Neuronal stem cell (in vitro differentiated cells): ENCODE measurements at regions not wholly inside any gene's neighbourhood (a gene's known extent, or its start where the extent isn't known, plus 50 kb on each side); places are given as distances from the start of the nearest gene placed in this dataset.

Source experiments
- DNase-seq: peaks from one replicate; pipeline ENCODE4 v3.0.0-alpha.2; 2013; ENCODE audit warnings: low spot score
- H2AFZ ChIP-seq: one replicate; pipeline ENCODE4 v1.6.1; 2013; ENCODE audit warnings: mild to moderate bottlenecking, low read length, inconsistent platforms
- H2AK5ac ChIP-seq: 2 replicates; pipeline ENCODE4 v1.6.1; 2013; ENCODE audit warnings: low read depth, mild to moderate bottlenecking, inconsistent platforms, low read length, moderate library complexity, mixed read lengths
- H2BK120ac ChIP-seq: 2 replicates; pipeline ENCODE4 v1.6.1; 2013; ENCODE audit warnings: low read depth, mild to moderate bottlenecking, inconsistent platforms, low read length, moderate library complexity, mixed read lengths
- H2BK12ac ChIP-seq: one replicate; pipeline ENCODE4 v1.6.1; 2013; ENCODE audit warnings: low read length, inconsistent platforms
- H2BK15ac ChIP-seq: 2 replicates; pipeline ENCODE4 v1.6.1; 2013; ENCODE audit warnings: mild to moderate bottlenecking, low read length, inconsistent platforms, mixed read lengths
- H2BK5ac ChIP-seq: one replicate; pipeline ENCODE4 v1.6.1; 2013; ENCODE audit warnings: inconsistent platforms, mild to moderate bottlenecking, low read length, moderate library complexity
- H3K14ac ChIP-seq: one replicate; pipeline ENCODE4 v1.6.1; 2013; ENCODE audit warnings: low read length, inconsistent platforms
- H3K18ac ChIP-seq: 2 replicates; pipeline ENCODE4 v1.6.1; 2013; ENCODE audit warnings: low read length, inconsistent platforms
- H3K23ac ChIP-seq: 2 replicates; pipeline ENCODE4 v1.6.1; 2013; ENCODE audit warnings: low read depth, mild to moderate bottlenecking, mixed read lengths, low read length, inconsistent platforms; ENCODE audit not compliant: poor library complexity
- H3K27ac ChIP-seq: replicated peaks from 3 replicates; pipeline ENCODE4 v1.5.1; 2013; ENCODE audit warnings: low read length, inconsistent platforms
- H3K27me3 ChIP-seq, 3 experiments: 2 replicates each; pipeline ENCODE4 v1.6.1; 2013; ENCODE audit warnings: low read length in 3 of 3, mild to moderate bottlenecking in 2 of 3, inconsistent platforms in 1 of 3, low read depth in 1 of 3, mixed read lengths in 1 of 3, moderate library complexity in 1 of 3; ENCODE audit not compliant: control insufficient read depth in 3 of 3, insufficient read depth in 3 of 3
- H3K36me3 ChIP-seq, 2 donors: replicated peaks in 1 of 2; 2 replicates each; pipeline ENCODE4 v1.6.1; 2013; ENCODE audit warnings: low read length in 2 of 2; ENCODE audit not compliant: control insufficient read depth in 2 of 2, insufficient read depth in 2 of 2
- H3K4ac ChIP-seq: 2 replicates; pipeline ENCODE4 v1.6.1; 2013; ENCODE audit warnings: inconsistent platforms, mild to moderate bottlenecking, low read length, moderate library complexity
- H3K4me1 ChIP-seq, 2 donors: 1 replicate in 1 of 2; 2 replicates in 1 of 2; pipeline ENCODE4 v1.6.1; 2013; ENCODE audit warnings: low read length in 2 of 2, low read depth in 1 of 2; ENCODE audit not compliant: control insufficient read depth in 2 of 2, insufficient read depth in 1 of 2
- H3K4me2 ChIP-seq: one replicate; pipeline ENCODE4 v1.6.1; 2013; ENCODE audit warnings: mild to moderate bottlenecking, low read length, inconsistent platforms; ENCODE audit not compliant: insufficient read depth, poor library complexity, severe bottlenecking
- H3K4me3 ChIP-seq, 2 donors: 2 replicates each; pipeline ENCODE4 v1.5.1; 2013; ENCODE audit warnings: low read length in 2 of 2, mild to moderate bottlenecking in 2 of 2, inconsistent platforms in 1 of 2, moderate library complexity in 1 of 2
- H3K79me1 ChIP-seq: one replicate; pipeline ENCODE4 v1.6.1; 2013; ENCODE audit warnings: low read depth, mild to moderate bottlenecking, inconsistent platforms, low read length, moderate library complexity
- H3K9ac ChIP-seq: one replicate; pipeline ENCODE4 v1.6.1; 2013; ENCODE audit warnings: mild to moderate bottlenecking, low read depth, low read length, inconsistent platforms; ENCODE audit not compliant: poor library complexity
- H3K9me3 ChIP-seq, 2 donors: replicated peaks in 1 of 2; 2 replicates each; pipeline versions ENCODE3 to v1.6.1; 2013; ENCODE audit warnings: low read length in 2 of 2, mild to moderate bottlenecking in 2 of 2, inconsistent platforms in 1 of 2, low read depth in 1 of 2, mixed read lengths in 1 of 2, moderate library complexity in 1 of 2; ENCODE audit not compliant: control insufficient read depth in 2 of 2, insufficient read depth in 1 of 2
- H4K8ac ChIP-seq: one replicate; pipeline ENCODE4 v1.6.1; 2013; ENCODE audit warnings: low read depth, mild to moderate bottlenecking, inconsistent platforms, low read length, moderate library complexity
- H4K91ac ChIP-seq: one replicate; pipeline ENCODE4 v1.6.1; 2013; ENCODE audit warnings: low read length, low read depth, mild to moderate bottlenecking, inconsistent platforms; ENCODE audit not compliant: poor library complexity
- WGBS, 2 donors: extraction: QIAGEN DNeasy Blood & Tissue Kit; methylation state at CpG; one replicate each; pipeline ENCODE4 v1.1.7; 2013; ENCODE audit warnings: missing lambda C conversion rate in 2 of 2, mixed read lengths in 1 of 2; ENCODE audit not compliant: insufficient read length in 2 of 2, insufficient replicate concordance in 1 of 2; ENCODE audit errors: extremely low coverage in 2 of 2; 5-methylcytosine and 5-hydroxymethylcytosine counted together

- no peak for DNase-seq
- H4K8ac ChIP-seq: no peak overlapping the region
- H2BK5ac ChIP-seq: no peak overlapping the region
- peaks cover 3 to 6% of the 10 kb centered on the region in 2 donors for H3K4me1 ChIP-seq
- H3K18ac ChIP-seq: no peak overlapping the region
- no peak overlapping the region for H2BK15ac ChIP-seq
- no peak overlapping the region for H3K23ac ChIP-seq
- no peak overlapping the region for H3K4me2 ChIP-seq
- no peaks in the 10 kb centered on the region for H3K79me1 ChIP-seq
- no peaks in the 10 kb centered on the region for H3K27me3 ChIP-seq
- no peaks in the 10 kb centered on the region for H3K36me3 ChIP-seq
- no peak overlapping the region for H3K9ac ChIP-seq
- H2BK12ac ChIP-seq: no peak overlapping the region
- H4K91ac ChIP-seq: no peak overlapping the region
- no peak overlapping the region for H3K27ac ChIP-seq
- no peak overlapping the region for H3K4me3 ChIP-seq
- WGBS, 2 donors: no CpG with 5 or more reads among the region's 2 CpGs
- no peak overlapping the region for H3K14ac ChIP-seq
- H3K4ac ChIP-seq: no peak overlapping the region
- H2AK5ac ChIP-seq: no peak overlapping the region
- no peak overlapping the region for H2AFZ ChIP-seq
- H2BK120ac ChIP-seq: no peak overlapping the region
- peaks cover 8 to 22% of the 10 kb centered on the region in 2 donors for H3K9me3 ChIP-seq
Measured at GRCh38 chr5:82832445-82832844, 244.7 kb downstream of the TMEM167A start.

- H2BK5ac ChIP-seq: no peak overlapping the region
- H3K27ac ChIP-seq: no peak overlapping the region
- DNase-seq: no peak
- no peak overlapping the region for H2BK15ac ChIP-seq
- no peaks in the 10 kb centered on the region for H3K27me3 ChIP-seq
- H3K4me3 ChIP-seq: no peak overlapping the region
- H3K79me1 ChIP-seq: no peaks in the 10 kb centered on the region
- no peak overlapping the region for H2AK5ac ChIP-seq
- no CpG with 5 or more reads among the region's 3 CpGs for WGBS, 2 donors
- no peak overlapping the region for H3K18ac ChIP-seq
- H3K9me3 ChIP-seq: no peaks in the 10 kb centered on the region
- no peak overlapping the region for H3K14ac ChIP-seq
- H3K4me1 ChIP-seq: peaks cover 1 to 3% of the 10 kb centered on the region in 2 donors
- no peak overlapping the region for H2BK120ac ChIP-seq
- H3K36me3 ChIP-seq: no peaks in the 10 kb centered on the region
- H4K91ac ChIP-seq: no peak overlapping the region
- no peak overlapping the region for H4K8ac ChIP-seq
- no peak overlapping the region for H3K9ac ChIP-seq
- no peak overlapping the region for H2BK12ac ChIP-seq
- no peak overlapping the region for H2AFZ ChIP-seq
- H3K4ac ChIP-seq: no peak overlapping the region
- H3K23ac ChIP-seq: no peak overlapping the region
- H3K4me2 ChIP-seq: no peak overlapping the region
Measured at GRCh38 chr5:82828211-82828610, 249.0 kb downstream of the TMEM167A start.

DNA sequence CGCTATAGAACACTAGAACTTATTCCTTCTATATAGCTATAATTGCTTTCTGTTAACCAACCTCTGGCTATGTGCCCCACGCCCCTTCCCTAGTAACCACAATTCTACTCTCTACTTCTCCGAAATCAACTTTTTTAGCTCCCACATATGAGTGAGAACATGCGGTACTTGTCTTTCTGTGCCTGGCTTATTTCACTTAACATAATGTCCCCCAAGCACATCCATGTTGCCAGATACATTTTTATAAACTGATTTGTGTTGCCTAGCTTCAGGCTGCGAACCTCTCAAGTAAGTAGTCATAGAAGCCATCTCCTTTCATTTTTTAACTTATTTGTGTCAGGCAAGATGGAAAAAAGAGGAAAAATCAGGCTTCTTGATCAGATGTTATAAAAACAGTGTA, 249.5 kb downstream of the TMEM167A start:
- H3K27me3 ChIP-seq: no peaks in the 10 kb centered on the region
- H3K79me1 ChIP-seq: no peaks in the 10 kb centered on the region
- H3K4me3 ChIP-seq: no peak overlapping the region
- no peak overlapping the region for H3K18ac ChIP-seq
- no peaks in the 10 kb centered on the region for H3K9me3 ChIP-seq
- no peak overlapping the region for H4K8ac ChIP-seq
- no peak overlapping the region for H3K4me2 ChIP-seq
- H4K91ac ChIP-seq: no peak overlapping the region
- WGBS, 2 donors: no CpG with 5 or more reads among the region's 5 CpGs
- no peak overlapping the region for H2AK5ac ChIP-seq
- H2AFZ ChIP-seq: no peak overlapping the region
- H2BK12ac ChIP-seq: no peak overlapping the region
- no peak for DNase-seq
- H3K4ac ChIP-seq: no peak overlapping the region
- H3K14ac ChIP-seq: no peak overlapping the region
- H3K36me3 ChIP-seq: no peaks in the 10 kb centered on the region
- peaks cover 0 to 3% of the 10 kb centered on the region in 2 donors for H3K4me1 ChIP-seq
- H3K9ac ChIP-seq: no peak overlapping the region
- H2BK5ac ChIP-seq: no peak overlapping the region
- H2BK15ac ChIP-seq: no peak overlapping the region
- no peak overlapping the region for H2BK120ac ChIP-seq
- H3K27ac ChIP-seq: no peak overlapping the region
- no peak overlapping the region for H3K23ac ChIP-seq

GRCh38 chr5:82822634-82822927, 254.6 kb downstream of the TMEM167A start:
- no peaks in the 10 kb centered on the region for H3K9me3 ChIP-seq
- WGBS, 2 donors: no CpG with 5 or more reads among the region's 4 CpGs
- no peak overlapping the region for H3K23ac ChIP-seq

More at GRCh38 chr5:82822634-82822927, 254.6 kb downstream of the TMEM167A start:
- no peak for DNase-seq
- no peaks in the 10 kb centered on the region for H3K27me3 ChIP-seq
- no peak overlapping the region for H2BK120ac ChIP-seq
- H3K27ac ChIP-seq: peak overlapping the region; percentile 79
- no peak overlapping the region for H3K4me2 ChIP-seq
- H2BK15ac ChIP-seq: no peak overlapping the region
- no peak overlapping the region for H2BK12ac ChIP-seq
- no peak overlapping the region for H2BK5ac ChIP-seq
- H3K4me3 ChIP-seq: no peak overlapping the region
- no peak overlapping the region for H3K4ac ChIP-seq
- no peak overlapping the region for H2AK5ac ChIP-seq
- H3K18ac ChIP-seq: no peak overlapping the region
- H4K91ac ChIP-seq: no peak overlapping the region
- no peaks in the 10 kb centered on the region for H3K79me1 ChIP-seq
- no peak overlapping the region for H4K8ac ChIP-seq
- no peak overlapping the region for H3K14ac ChIP-seq
- no peaks in the 10 kb centered on the region for H3K36me3 ChIP-seq
- peak overlapping the region; percentile 80 for H2AFZ ChIP-seq
- H3K4me1 ChIP-seq: peaks cover 4 to 18% of the 10 kb centered on the region in 2 donors
- H3K9ac ChIP-seq: no peak overlapping the region
